ENCODE measurements at regions not wholly inside any gene's neighbourhood (a gene's known extent, or its start where the extent isn't known, plus 50 kb on each side); places are given as distances from the start of the nearest gene placed in this dataset.

DNA sequence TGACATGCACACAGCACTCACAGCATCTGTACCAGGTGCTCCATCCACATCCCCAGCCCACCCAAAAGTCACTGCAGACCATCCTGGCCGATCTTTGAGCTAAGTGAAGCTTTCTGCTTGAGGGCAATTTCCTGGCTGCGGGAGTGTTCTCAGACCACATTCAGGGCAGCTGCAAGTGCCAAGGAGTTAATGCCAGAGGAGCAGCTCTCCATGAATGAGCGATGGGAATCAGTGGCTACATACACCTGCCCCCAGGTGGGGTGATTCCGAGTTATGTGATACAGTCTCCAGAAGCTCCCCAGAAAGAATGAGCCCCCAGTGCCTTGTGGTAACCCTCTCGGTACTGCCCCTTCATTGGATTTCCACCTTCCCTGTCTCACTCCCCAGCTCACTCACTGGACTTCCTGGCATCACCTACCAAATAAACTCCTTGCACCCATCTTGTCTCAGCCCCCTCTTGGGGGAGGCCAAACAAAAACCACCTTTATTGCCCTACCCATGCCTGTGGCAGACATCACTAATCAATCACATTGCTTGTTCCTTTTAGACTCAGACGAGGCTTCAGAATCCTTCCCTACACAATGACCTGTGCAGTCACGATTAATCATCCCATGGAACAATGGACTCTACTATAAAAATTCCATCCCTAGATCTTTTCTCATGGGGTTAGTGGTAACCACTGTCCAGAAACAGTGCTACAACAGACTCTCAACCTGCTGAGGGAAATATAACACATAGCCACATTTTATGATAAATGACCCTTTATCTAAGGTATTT, 121.1 kb downstream of the IRX5 start:
- H2BK5ac ChIP-seq (ENCODE audit: low read depth, low read length, poor library complexity, severe bottlenecking), result no peak overlapping the region
- CTCF ChIA-PET, result interaction anchor here (0.5 to 0.7 kb wide), 2 partner anchors 520 to 1502 kb away, joined by 3 read pairs; no protein-coding TSS in a partner anchor
- no peak overlapping the region for H4K8ac ChIP-seq (ENCODE audit: low read depth in 2 of 2, low read length in 2 of 2)
- H3K14ac ChIP-seq (replicated peaks; ENCODE audit: low read depth, low read length), result no peak overlapping the region
- no peaks in the 10 kb centered on the region for H3K9me3 ChIP-seq (ENCODE audit: control insufficient read depth, insufficient read depth, low read length)
- no peak overlapping the region for H4K5ac ChIP-seq (ENCODE audit: low read depth, low read length)
- intact Hi-C loops (cut with micrococcal nuclease), result no loop called here
- H3K4me3 ChIP-seq (ENCODE audit: insufficient read depth, low read depth, low read length), result no peak overlapping the region
- TF ChIP-seq, protein P1, sequence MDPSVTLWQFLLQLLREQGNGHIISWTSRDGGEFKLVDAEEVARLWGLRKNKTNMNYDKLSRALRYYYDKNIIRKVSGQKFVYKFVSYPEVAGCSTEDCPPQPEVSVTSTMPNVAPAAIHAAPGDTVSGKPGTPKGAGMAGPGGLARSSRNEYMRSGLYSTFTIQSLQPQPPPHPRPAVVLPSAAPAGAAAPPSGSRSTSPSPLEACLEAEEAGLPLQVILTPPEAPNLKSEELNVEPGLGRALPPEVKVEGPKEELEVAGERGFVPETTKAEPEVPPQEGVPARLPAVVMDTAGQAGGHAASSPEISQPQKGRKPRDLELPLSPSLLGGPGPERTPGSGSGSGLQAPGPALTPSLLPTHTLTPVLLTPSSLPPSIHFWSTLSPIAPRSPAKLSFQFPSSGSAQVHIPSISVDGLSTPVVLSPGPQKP (IDR thresholded peaks at IDR 0.05; ENCODE audit: borderline replicate concordance, low read depth, low read length), result no peak
- TF ChIP-seq SMC3 (IDR thresholded peaks at IDR 0.05; ENCODE audit: low read depth, low read length) (no peak), POLR2A (IDR thresholded peaks at IDR 0.05; ENCODE audit: low read depth, low read length) (no peak), CHD1 (IDR thresholded peaks at IDR 0.05; ENCODE audit: low read depth, low read length) (no peak), RCOR1 (IDR thresholded peaks at IDR 0.05; ENCODE audit: insufficient replicate concordance, low read length) (no peak), NFE2L2 (IDR thresholded peaks at IDR 0.05; ENCODE audit: low read depth, low read length) (no peak), FOS (IDR thresholded peaks at IDR 0.05; ENCODE audit: low read depth, low read length) (no peak), CEBPB (IDR thresholded peaks at IDR 0.05; ENCODE audit: low read depth, low read length) (no peak), MXI1 (IDR thresholded peaks at IDR 0.05; ENCODE audit: borderline replicate concordance, low read depth, low read length) (no peak), MAFK (IDR thresholded peaks at IDR 0.05; ENCODE audit: low read depth, low read length) (no peak), MAZ (IDR thresholded peaks at IDR 0.05; ENCODE audit: borderline replicate concordance, low read depth, low read length) (no peak), BHLHE40 (IDR thresholded peaks at IDR 0.05; ENCODE audit: low read depth, low read length) (no peak)
- TF ChIP-seq, protein P2, sequence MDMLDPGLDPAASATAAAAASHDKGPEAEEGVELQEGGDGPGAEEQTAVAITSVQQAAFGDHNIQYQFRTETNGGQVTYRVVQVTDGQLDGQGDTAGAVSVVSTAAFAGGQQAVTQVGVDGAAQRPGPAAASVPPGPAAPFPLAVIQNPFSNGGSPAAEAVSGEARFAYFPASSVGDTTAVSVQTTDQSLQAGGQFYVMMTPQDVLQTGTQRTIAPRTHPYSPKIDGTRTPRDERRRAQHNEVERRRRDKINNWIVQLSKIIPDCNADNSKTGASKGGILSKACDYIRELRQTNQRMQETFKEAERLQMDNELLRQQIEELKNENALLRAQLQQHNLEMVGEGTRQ (IDR thresholded peaks at IDR 0.05; ENCODE audit: low read depth, low read length), result no peak
- TF ChIP-seq, protein P3, sequence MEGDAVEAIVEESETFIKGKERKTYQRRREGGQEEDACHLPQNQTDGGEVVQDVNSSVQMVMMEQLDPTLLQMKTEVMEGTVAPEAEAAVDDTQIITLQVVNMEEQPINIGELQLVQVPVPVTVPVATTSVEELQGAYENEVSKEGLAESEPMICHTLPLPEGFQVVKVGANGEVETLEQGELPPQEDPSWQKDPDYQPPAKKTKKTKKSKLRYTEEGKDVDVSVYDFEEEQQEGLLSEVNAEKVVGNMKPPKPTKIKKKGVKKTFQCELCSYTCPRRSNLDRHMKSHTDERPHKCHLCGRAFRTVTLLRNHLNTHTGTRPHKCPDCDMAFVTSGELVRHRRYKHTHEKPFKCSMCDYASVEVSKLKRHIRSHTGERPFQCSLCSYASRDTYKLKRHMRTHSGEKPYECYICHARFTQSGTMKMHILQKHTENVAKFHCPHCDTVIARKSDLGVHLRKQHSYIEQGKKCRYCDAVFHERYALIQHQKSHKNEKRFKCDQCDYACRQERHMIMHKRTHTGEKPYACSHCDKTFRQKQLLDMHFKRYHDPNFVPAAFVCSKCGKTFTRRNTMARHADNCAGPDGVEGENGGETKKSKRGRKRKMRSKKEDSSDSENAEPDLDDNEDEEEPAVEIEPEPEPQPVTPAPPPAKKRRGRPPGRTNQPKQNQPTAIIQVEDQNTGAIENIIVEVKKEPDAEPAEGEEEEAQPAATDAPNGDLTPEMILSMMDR (conservative IDR thresholded peaks at IDR 0.05; ENCODE audit: low read depth, low read length), result no peak
- H2BK20ac ChIP-seq (ENCODE audit: low read depth, low read length), result no peak overlapping the region
- H3K36me3 ChIP-seq (ENCODE audit: control insufficient read depth, insufficient read depth, low read length), result no peaks in the 10 kb centered on the region
- in situ Hi-C loops (cut with MboI; ENCODE audit: low sequenced_read_pairs), result no loop called here
- dilution Hi-C loops (cut with HindIII; ENCODE audit: low sequenced_read_pairs, unreplicated experiment), result no loop called here
- no peak overlapping the region for H2BK120ac ChIP-seq (ENCODE audit: low read depth, low read length)
- H3K23ac ChIP-seq (ENCODE audit: low read depth, low read length), result no peak overlapping the region
- no peaks in the 10 kb centered on the region for H3K4me1 ChIP-seq (ENCODE audit: control insufficient read depth, insufficient read depth, low read length)
- H2AK5ac ChIP-seq (ENCODE audit: low read depth, low read length), result no peak overlapping the region
- no peak overlapping the region for H2AK9ac ChIP-seq (replicated peaks; ENCODE audit: low read depth, low read length, poor library complexity)
- no peak overlapping the region for H4K91ac ChIP-seq (ENCODE audit: insufficient read depth, low read depth, low read length)
- H3K4me2 ChIP-seq (ENCODE audit: low read depth, low read length), result no peak overlapping the region
- H4K20me1 ChIP-seq (ENCODE audit: insufficient read depth, low read length), result no peaks in the 10 kb centered on the region
- H3K4ac ChIP-seq (ENCODE audit: low read depth, low read length), result no peak overlapping the region
- H3K9ac ChIP-seq (ENCODE audit: low read depth, low read length), result no peak overlapping the region
- peak overlapping the region; percentile 43 for H2AFZ ChIP-seq (replicated peaks; ENCODE audit: low read length, poor library complexity)
- no peaks in the 10 kb centered on the region for H3K79me1 ChIP-seq (ENCODE audit: low read depth in 1 of 2, low read length in 2 of 2)
- DNase-seq (no peak), ATAC-seq (ENCODE audit: low read depth) (no peak)
- no peak overlapping the region for H3K27ac ChIP-seq (ENCODE audit: insufficient read depth, low read length)
- WGBS, 2 experiments (ENCODE audit: extremely low coverage in 2 of 2, insufficient read length in 1 of 2), result no CpG with 5 or more reads among the region's 7 CpGs
- H2BK15ac ChIP-seq (ENCODE audit: low read depth, low read length), result no peak overlapping the region
- no peaks in the 10 kb centered on the region for H3K9me1 ChIP-seq (ENCODE audit: insufficient read depth, low read length)
- H3K27me3 ChIP-seq (ENCODE audit: control insufficient read depth, insufficient read depth, low read length), result peaks cover 3% of the 10 kb centered on the region; the same call in 1 of the 2 replicates
- no peak overlapping the region for H3K18ac ChIP-seq (ENCODE audit: low read depth, low read length)
- BruUV-seq (replicated peaks), result no TSS peak
- POLR2A ChIA-PET (ENCODE audit: unreplicated experiment), result no interaction called here
- H3K56ac ChIP-seq (ENCODE audit: extremely low read depth, insufficient read depth, low read length), result no peak overlapping the region

Measured in IMR-90 (cell line).